Neural crest cell (in vitro differentiated cells): ENCODE measurements at regions not wholly inside any gene's neighbourhood (a gene's known extent, or its start where the extent isn't known, plus 50 kb on each side); places are given as distances from the start of the nearest gene placed in this dataset.
"Not testable (repeated sequence)": the region's sequence is repeated elsewhere in the genome, so short reads cannot be mapped to it uniquely, and the experiment has no call there.

Experiments used
- DNase-seq: peaks from one replicate; pipeline ENCODE4 v3.0.0; 2021; ENCODE audit warnings: low read depth, mixed read lengths, low spot score
- H3K27ac Mint-ChIP-seq: one replicate; pipeline ENCODE4 v1.8.0; 2021; ENCODE audit warnings: mild to moderate bottlenecking, mixed read lengths; ENCODE audit not compliant: unreplicated experiment
- H3K27me3 Mint-ChIP-seq: 2 replicates; pipeline ENCODE4 v1.8.0; 2021; ENCODE audit warnings: low read depth, mild to moderate bottlenecking, mixed read lengths
- H3K36me3 Mint-ChIP-seq: 2 replicates; pipeline ENCODE4 v1.8.0; 2021; ENCODE audit warnings: low read depth, mild to moderate bottlenecking, mixed read lengths
- H3K4me1 Mint-ChIP-seq: 2 replicates; pipeline ENCODE4 v1.8.0; 2021; ENCODE audit warnings: mixed read lengths
- H3K4me3 Mint-ChIP-seq: one replicate; pipeline ENCODE4 v1.8.0; 2021; ENCODE audit warnings: mild to moderate bottlenecking, mixed read lengths
- H3K9me3 Mint-ChIP-seq: 2 replicates; pipeline ENCODE4 v1.8.0; 2021; ENCODE audit warnings: mixed read lengths
- CTCF ChIP-seq: fragments of 200-600 bp; sonication (generic); conservative IDR thresholded peaks from 2 replicates; pipeline ENCODE4 v1.5.0; 2021; ENCODE audit warnings: antibody characterized with exemption, mild to moderate bottlenecking

DNA sequence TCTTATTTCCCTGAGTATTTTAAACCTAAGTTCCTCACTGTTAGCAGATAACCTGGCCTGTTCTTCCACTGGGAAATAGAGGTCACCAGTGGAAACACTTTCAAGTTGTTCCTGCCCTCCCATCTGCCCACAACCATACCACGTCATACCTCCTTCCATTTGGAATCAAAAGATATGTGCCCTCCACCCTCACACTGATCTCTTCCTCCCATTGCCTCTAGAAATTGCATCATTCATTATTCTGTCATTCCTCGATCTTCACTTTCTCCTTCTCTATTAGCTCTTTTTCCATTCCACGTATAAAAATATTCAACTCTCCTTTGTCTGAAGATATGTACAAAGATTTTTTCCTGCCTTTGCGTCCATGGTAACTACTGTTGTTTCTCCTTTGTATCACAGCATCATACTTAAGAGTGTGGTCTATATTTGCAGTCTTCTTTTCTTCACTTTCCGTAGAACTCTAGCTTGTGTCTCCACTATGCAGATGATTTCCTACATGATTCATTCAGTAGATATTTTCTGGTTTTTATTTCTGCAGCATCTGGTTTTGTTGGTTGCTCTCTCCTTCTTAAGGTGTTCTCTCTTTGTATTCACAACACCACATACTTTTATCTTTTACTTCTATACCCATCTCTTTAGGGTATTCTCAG, 312.3 kb downstream of the REEP3 start:
- H3K36me3 Mint-ChIP-seq = no peaks in the 10 kb centered on the region
- no peak for DNase-seq
- H3K27ac Mint-ChIP-seq = no peak overlapping the region
- no peaks in the 10 kb centered on the region for H3K27me3 Mint-ChIP-seq
- H3K4me3 Mint-ChIP-seq = no peak overlapping the region
- H3K4me1 Mint-ChIP-seq = no peaks in the 10 kb centered on the region
- no peak for TF ChIP-seq CTCF
- no peaks in the 10 kb centered on the region for H3K9me3 Mint-ChIP-seq

- H3K9me3 Mint-ChIP-seq = no peaks in the 10 kb centered on the region
- no peak overlapping the region for H3K4me3 Mint-ChIP-seq
- H3K27ac Mint-ChIP-seq = no peak overlapping the region
- no peaks in the 10 kb centered on the region for H3K36me3 Mint-ChIP-seq
- no peak for TF ChIP-seq CTCF
- H3K27me3 Mint-ChIP-seq = peaks cover 13% of the 10 kb centered on the region
- no peaks in the 10 kb centered on the region for H3K4me1 Mint-ChIP-seq
- DNase-seq = no peak
Measured at GRCh38 chr10:63836666-63837442, 315.7 kb downstream of the REEP3 start.

DNA sequence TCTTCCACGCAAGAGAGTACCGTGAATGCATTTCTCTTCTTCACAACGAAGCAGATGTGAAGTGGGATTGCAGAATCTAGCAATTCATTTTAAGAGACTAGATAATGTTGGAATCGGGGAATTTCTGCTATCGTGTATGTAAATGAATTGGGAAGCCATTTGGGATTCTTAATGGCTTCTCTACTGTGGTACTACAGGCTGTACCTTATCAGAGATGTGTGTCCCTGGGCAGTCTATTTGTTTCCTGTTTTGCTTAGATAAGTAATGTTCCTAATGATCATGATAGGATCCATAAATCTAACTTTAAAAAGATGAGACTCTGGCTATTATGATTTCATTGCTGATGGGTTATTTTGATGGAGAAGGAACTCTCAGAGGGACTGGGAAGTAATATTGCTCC, 320.6 kb downstream of the REEP3 start:
- DNase-seq = no peak
- H3K36me3 Mint-ChIP-seq = no peaks in the 10 kb centered on the region
- no peak for TF ChIP-seq CTCF
- no peak overlapping the region for H3K27ac Mint-ChIP-seq
- peaks cover 13% of the 10 kb centered on the region for H3K27me3 Mint-ChIP-seq
- H3K9me3 Mint-ChIP-seq = no peaks in the 10 kb centered on the region
- no peak overlapping the region for H3K4me3 Mint-ChIP-seq
- H3K4me1 Mint-ChIP-seq = no peaks in the 10 kb centered on the region

- H3K36me3 Mint-ChIP-seq = no peaks in the 10 kb centered on the region
- H3K27me3 Mint-ChIP-seq = peaks cover 16% of the 10 kb centered on the region
- H3K9me3 Mint-ChIP-seq = no peaks in the 10 kb centered on the region
- no peak overlapping the region for H3K27ac Mint-ChIP-seq
- no peaks in the 10 kb centered on the region for H3K4me1 Mint-ChIP-seq
- DNase-seq = no peak
- H3K4me3 Mint-ChIP-seq = no peak overlapping the region
- no peak for TF ChIP-seq CTCF
Measured at GRCh38 chr10:63843107-63843506, 321.9 kb downstream of the REEP3 start.

GRCh38 chr10:63848871-63849270, 327.7 kb downstream of the REEP3 start:
- H3K27ac Mint-ChIP-seq = not testable (repeated sequence)

GRCh38 chr10:63862860-63863259, 341.7 kb downstream of the REEP3 start:
- Mint-ChIP-seq H3K27me3 (peaks cover 19% of the 10 kb centered on the region), H3K4me3 (no peak overlapping the region), H3K4me1 (peaks cover 12% of the 10 kb centered on the region), H3K36me3 (no peaks in the 10 kb centered on the region), H3K27ac (no peak overlapping the region), H3K9me3 (peaks cover 2% of the 10 kb centered on the region)
- no peak for TF ChIP-seq CTCF
- DNase-seq = no peak

More at GRCh38 chr10:63848871-63849270, 327.7 kb downstream of the REEP3 start:
- not testable (repeated sequence) for H3K4me3 Mint-ChIP-seq, H3K4me1 Mint-ChIP-seq, H3K9me3 Mint-ChIP-seq, H3K27me3 Mint-ChIP-seq, H3K36me3 Mint-ChIP-seq, DNase-seq
